ENCODE measurements at regions not wholly inside any gene's neighbourhood (a gene's known extent, or its start where the extent isn't known, plus 50 kb on each side); places are given as distances from the start of the nearest gene placed in this dataset.

DNA sequence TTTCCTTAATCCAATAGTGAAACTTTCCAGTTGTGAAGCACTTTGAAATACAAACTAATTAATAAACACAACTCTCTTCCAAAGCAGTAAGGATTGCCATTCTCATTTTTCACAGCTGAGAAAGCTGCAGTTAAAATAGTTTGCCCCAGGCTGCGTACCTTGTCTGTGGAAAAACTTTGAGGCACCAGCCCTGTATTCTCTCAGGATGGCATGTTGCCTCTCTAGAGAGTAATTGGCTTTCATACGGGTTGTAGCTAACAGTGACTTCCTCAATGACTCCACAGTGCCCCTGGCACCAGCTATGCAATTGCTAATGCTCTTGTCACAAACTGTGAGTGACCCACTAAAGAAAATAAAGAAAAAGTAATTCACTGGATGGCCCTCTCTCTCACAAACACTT is 345.7 kb downstream of the MTX2 start:
- WGBS = 69% methylated on average over 2 of the region's 2 CpGs
- H3K4me1 ChIP-seq (ENCODE audit: control insufficient read depth in 4 of 4, insufficient read depth in 4 of 4, low read length in 3 of 4) = no peaks in the 10 kb centered on the region
- DNase-seq (ENCODE audit: low spot score) = no peak
- H3K4me3 ChIP-seq (ENCODE audit: low read depth in 1 of 3, low read length in 3 of 3) = no peak overlapping the region
- peaks cover 0 to 6% (median 1%) of the 10 kb centered on the region in 4 donors for H3K27me3 ChIP-seq (ENCODE audit: control insufficient read depth in 4 of 4, insufficient read depth in 4 of 4, low read length in 3 of 4)
- H3K36me3 ChIP-seq (ENCODE audit: control insufficient read depth in 4 of 4, insufficient read depth in 3 of 4, low read depth in 1 of 4, low read length in 3 of 4) = no peaks in the 10 kb centered on the region
- TF ChIP-seq EGR1 (IDR thresholded peaks at IDR 0.05; ENCODE audit: low read depth in 2 of 2) (no peak), SP1 (IDR thresholded peaks at IDR 0.05) (no peak), GABPA (IDR thresholded peaks at IDR 0.05 in 1 of 2, conservative IDR thresholded peaks at IDR 0.05 in 1 of 2) (no peak), YY1 (IDR thresholded peaks at IDR 0.05) (no peak), TAF1 (conservative IDR thresholded peaks at IDR 0.05) (no peak), RAD21 (IDR thresholded peaks at IDR 0.05) (no peak), NR2F2 (IDR thresholded peaks at IDR 0.05) (no peak)
- TF ChIP-seq, protein P1, sequence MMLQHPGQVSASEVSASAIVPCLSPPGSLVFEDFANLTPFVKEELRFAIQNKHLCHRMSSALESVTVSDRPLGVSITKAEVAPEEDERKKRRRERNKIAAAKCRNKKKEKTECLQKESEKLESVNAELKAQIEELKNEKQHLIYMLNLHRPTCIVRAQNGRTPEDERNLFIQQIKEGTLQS (IDR thresholded peaks at IDR 0.05) = no peak
- TF ChIP-seq, protein P2, sequence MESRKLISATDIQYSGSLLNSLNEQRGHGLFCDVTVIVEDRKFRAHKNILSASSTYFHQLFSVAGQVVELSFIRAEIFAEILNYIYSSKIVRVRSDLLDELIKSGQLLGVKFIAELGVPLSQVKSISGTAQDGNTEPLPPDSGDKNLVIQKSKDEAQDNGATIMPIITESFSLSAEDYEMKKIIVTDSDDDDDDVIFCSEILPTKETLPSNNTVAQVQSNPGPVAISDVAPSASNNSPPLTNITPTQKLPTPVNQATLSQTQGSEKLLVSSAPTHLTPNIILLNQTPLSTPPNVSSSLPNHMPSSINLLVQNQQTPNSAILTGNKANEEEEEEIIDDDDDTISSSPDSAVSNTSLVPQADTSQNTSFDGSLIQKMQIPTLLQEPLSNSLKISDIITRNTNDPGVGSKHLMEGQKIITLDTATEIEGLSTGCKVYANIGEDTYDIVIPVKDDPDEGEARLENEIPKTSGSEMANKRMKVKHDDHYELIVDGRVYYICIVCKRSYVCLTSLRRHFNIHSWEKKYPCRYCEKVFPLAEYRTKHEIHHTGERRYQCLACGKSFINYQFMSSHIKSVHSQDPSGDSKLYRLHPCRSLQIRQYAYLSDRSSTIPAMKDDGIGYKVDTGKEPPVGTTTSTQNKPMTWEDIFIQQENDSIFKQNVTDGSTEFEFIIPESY (IDR thresholded peaks at IDR 0.05) = no peak
- H3K9ac ChIP-seq (ENCODE audit: low read depth in 1 of 2, low read length in 2 of 2) = no peak overlapping the region
- H3K9me3 ChIP-seq (ENCODE audit: control insufficient read depth in 4 of 4, low read length in 3 of 4) = no peaks in the 10 kb centered on the region
- no peak overlapping the region for H3K27ac ChIP-seq (ENCODE audit: low read depth in 1 of 2, low read length in 2 of 2)

DNA sequence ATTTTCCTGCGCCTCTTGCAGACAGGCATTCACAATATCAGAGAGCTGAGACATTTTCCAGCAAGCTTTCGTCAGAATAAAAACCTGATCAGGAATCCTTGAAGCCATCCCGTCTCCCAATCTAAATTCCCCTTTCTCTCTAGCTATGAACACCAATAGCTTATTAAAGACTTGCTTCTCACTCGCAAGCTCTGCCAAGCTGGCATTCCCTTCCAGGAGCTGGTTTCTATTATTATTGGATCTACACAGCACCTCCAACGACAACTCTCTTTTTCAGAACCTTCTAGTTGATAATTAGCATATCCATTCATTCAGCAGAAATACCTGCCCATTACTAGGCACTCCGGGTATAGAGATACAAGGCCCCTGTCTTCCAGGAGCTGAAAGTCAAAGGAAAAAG is 350.3 kb downstream of the MTX2 start:
- Histone ChIP-seq H3K9me3 (ENCODE audit: control insufficient read depth in 4 of 4, low read length in 3 of 4) (no peaks in the 10 kb centered on the region), H3K4me1 (ENCODE audit: control insufficient read depth in 4 of 4, insufficient read depth in 4 of 4, low read length in 3 of 4) (no peaks in the 10 kb centered on the region), H3K4me3 (ENCODE audit: low read depth in 1 of 3, low read length in 3 of 3) (no peak overlapping the region), H3K9ac (ENCODE audit: low read depth in 1 of 2, low read length in 2 of 2) (no peak overlapping the region), H3K27me3 (ENCODE audit: control insufficient read depth in 4 of 4, insufficient read depth in 4 of 4, low read length in 3 of 4) (peaks cover 0 to 6% (median 1%) of the 10 kb centered on the region in 4 donors), H3K27ac (ENCODE audit: low read depth in 1 of 2, low read length in 2 of 2) (no peak overlapping the region), H3K36me3 (ENCODE audit: control insufficient read depth in 4 of 4, insufficient read depth in 3 of 4, low read depth in 1 of 4, low read length in 3 of 4) (no peaks in the 10 kb centered on the region)
- DNase-seq (ENCODE audit: low spot score) = no peak
- TF ChIP-seq HNF4A (conservative IDR thresholded peaks at IDR 0.05) (no peak), YY1 (IDR thresholded peaks at IDR 0.05) (no peak), HNF4G (IDR thresholded peaks at IDR 0.05) (no peak), GABPA (IDR thresholded peaks at IDR 0.05 in 1 of 2, conservative IDR thresholded peaks at IDR 0.05 in 1 of 2) (no peak), EGR1 (IDR thresholded peaks at IDR 0.05; ENCODE audit: low read depth in 2 of 2) (no peak), RAD21 (IDR thresholded peaks at IDR 0.05) (no peak)
- TF ChIP-seq, protein P1 (IDR thresholded peaks at IDR 0.05) = no peak
- TF ChIP-seq, protein P3, sequence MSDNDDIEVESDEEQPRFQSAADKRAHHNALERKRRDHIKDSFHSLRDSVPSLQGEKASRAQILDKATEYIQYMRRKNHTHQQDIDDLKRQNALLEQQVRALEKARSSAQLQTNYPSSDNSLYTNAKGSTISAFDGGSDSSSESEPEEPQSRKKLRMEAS (IDR thresholded peaks at IDR 0.05) = no peak
- TF ChIP-seq, protein P4, sequence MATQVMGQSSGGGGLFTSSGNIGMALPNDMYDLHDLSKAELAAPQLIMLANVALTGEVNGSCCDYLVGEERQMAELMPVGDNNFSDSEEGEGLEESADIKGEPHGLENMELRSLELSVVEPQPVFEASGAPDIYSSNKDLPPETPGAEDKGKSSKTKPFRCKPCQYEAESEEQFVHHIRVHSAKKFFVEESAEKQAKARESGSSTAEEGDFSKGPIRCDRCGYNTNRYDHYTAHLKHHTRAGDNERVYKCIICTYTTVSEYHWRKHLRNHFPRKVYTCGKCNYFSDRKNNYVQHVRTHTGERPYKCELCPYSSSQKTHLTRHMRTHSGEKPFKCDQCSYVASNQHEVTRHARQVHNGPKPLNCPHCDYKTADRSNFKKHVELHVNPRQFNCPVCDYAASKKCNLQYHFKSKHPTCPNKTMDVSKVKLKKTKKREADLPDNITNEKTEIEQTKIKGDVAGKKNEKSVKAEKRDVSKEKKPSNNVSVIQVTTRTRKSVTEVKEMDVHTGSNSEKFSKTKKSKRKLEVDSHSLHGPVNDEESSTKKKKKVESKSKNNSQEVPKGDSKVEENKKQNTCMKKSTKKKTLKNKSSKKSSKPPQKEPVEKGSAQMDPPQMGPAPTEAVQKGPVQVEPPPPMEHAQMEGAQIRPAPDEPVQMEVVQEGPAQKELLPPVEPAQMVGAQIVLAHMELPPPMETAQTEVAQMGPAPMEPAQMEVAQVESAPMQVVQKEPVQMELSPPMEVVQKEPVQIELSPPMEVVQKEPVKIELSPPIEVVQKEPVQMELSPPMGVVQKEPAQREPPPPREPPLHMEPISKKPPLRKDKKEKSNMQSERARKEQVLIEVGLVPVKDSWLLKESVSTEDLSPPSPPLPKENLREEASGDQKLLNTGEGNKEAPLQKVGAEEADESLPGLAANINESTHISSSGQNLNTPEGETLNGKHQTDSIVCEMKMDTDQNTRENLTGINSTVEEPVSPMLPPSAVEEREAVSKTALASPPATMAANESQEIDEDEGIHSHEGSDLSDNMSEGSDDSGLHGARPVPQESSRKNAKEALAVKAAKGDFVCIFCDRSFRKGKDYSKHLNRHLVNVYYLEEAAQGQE (IDR thresholded peaks at IDR 0.05) = no peak
- WGBS = 89% methylated on average over 6 of the region's 6 CpGs
